ENCODE measurements at regions not wholly inside any gene's neighbourhood (a gene's known extent, or its start where the extent isn't known, plus 50 kb on each side); places are given as distances from the start of the nearest gene placed in this dataset.

DNA sequence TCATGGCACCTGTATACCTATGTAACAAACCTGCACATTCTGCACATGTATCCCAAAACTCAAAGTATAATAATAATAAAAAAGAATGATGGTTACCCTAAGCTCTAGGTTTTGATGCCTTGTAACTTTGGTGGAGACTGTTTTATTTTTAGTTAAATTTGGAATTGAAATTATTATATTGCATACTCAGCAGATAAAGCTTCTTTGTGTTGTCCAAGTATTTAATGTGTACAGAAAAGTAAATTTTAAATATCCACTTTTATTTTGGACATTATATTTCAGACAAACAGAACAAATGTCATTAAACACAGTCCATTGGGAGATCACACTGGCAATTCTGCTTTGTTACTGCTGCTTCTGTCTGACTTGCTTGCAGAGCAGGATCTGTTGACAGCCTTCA lies 684.5 kb upstream of the CT83 start:
- TF ChIP-seq FOXM1 (IDR thresholded peaks at IDR 0.05; ENCODE audit: borderline replicate concordance) (no peak), CTBP1 (IDR thresholded peaks at IDR 0.05; ENCODE audit: borderline replicate concordance) (no peak), ARNT (IDR thresholded peaks at IDR 0.05) (no peak)
